ENCODE measurements at regions not wholly inside any gene's neighbourhood (a gene's known extent, or its start where the extent isn't known, plus 50 kb on each side); places are given as distances from the start of the nearest gene placed in this dataset.

DNA sequence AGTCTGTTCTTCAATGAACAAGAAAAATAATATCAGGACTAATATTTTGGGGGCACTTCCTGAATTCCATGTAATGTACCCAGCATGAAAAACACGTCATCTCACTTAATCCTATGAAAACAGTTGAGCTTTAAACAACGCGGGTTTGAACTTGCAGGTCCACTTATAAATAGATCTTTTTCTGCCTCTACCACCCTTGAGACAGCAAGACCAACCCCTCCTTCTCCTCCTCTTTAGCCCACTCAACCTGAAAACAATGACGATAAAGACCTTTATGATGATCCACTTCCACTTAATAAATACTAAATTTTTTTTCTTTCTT, 203.9 kb upstream of the KRR1 start:
- no peaks in the 10 kb centered on the region for H3K9me3 ChIP-seq (ENCODE audit: control insufficient read depth in 3 of 3, low read length in 3 of 3)
- H3K4me1 ChIP-seq (ENCODE audit: control insufficient read depth in 3 of 3, insufficient read depth in 3 of 3, low read length in 3 of 3), result peaks cover 0 to 2% (median 0%) of the 10 kb centered on the region in 3 donors
- H3K27ac ChIP-seq (ENCODE audit: low read depth, low read length), result no peak overlapping the region
- no peaks in the 10 kb centered on the region for H3K27me3 ChIP-seq (ENCODE audit: control insufficient read depth in 3 of 3, insufficient read depth in 3 of 3, low read length in 3 of 3)
- no peaks in the 10 kb centered on the region for H3K36me3 ChIP-seq (ENCODE audit: control insufficient read depth in 3 of 3, insufficient read depth in 3 of 3, low read length in 3 of 3)
- no peak overlapping the region for H3K4me3 ChIP-seq (ENCODE audit: low read length in 3 of 3)
- no peak overlapping the region for H3K9ac ChIP-seq (ENCODE audit: low read depth in 1 of 3, low read length in 3 of 3)

DNA sequence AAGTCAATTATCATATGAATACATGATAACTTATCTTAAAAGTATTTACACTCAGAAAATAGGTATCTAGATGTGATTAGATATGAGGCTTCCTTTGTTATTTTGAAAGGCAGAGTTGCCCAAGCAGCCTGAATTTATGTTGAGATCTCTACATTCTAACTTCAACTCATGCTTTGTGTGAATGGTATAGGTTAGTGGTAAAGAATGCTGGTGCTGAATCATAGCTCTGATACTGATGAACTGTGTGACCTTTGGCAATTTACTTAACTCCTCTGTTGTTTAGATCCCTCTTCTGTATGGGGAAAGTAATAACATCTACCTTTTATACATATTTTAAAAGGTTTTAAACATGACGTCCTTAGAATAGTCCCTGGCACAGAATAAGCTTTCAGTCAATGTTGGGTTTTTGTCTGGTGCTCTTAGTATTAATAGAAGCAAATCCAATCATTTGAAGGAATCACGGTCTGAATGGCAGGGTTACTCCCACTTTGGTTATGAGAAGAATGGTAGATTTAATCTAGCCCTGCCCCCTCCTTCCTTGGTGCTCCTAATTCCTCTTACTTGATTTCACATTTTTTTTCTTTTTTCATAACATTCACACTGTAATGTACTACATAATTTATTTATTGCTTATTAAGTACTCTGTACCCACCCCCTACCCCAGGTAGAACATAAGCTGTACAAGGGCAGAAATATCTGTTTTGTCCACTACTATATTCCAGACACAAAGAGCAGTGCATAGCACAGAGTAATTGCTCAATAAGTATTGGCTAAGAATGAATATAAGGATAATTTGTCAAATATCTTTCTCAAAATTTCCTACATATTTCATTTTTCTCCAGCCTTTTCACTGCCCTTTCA, 203.3 kb upstream of the KRR1 start:
- H3K27me3 ChIP-seq (ENCODE audit: control insufficient read depth in 3 of 3, insufficient read depth in 3 of 3, low read length in 3 of 3), result no peaks in the 10 kb centered on the region
- H3K4me3 ChIP-seq (ENCODE audit: low read length in 3 of 3), result no peak overlapping the region
- peaks cover 0 to 2% (median 0%) of the 10 kb centered on the region in 3 donors for H3K4me1 ChIP-seq (ENCODE audit: control insufficient read depth in 3 of 3, insufficient read depth in 3 of 3, low read length in 3 of 3)
- H3K9me3 ChIP-seq (ENCODE audit: control insufficient read depth in 3 of 3, low read length in 3 of 3), result no peaks in the 10 kb centered on the region
- no peak overlapping the region for H3K27ac ChIP-seq (ENCODE audit: low read depth, low read length)
- no peaks in the 10 kb centered on the region for H3K36me3 ChIP-seq (ENCODE audit: control insufficient read depth in 3 of 3, insufficient read depth in 3 of 3, low read length in 3 of 3)
- H3K9ac ChIP-seq (ENCODE audit: low read depth in 1 of 3, low read length in 3 of 3), result no peak overlapping the region

DNA sequence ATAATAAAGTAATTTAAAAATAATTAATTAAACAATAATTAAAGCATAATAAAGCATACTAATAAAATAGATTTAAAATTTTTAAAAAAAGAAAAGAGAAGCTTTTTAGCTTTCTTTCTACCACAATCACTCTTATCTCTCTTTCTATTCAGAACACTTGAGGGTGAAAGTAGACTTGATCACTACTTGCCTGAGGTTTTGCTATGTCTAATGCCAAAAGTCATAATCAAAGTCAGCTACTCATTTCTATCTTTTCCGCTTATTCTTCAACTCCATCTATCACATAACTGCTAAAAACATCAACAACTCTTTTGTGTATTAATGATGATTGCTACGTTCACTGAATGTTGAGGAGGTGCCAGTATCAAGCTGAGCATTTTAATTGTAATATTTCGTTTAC, 202.0 kb upstream of the KRR1 start:
- H3K4me1 ChIP-seq (ENCODE audit: control insufficient read depth in 3 of 3, insufficient read depth in 3 of 3, low read length in 3 of 3), result peaks cover 0 to 7% (median 4%) of the 10 kb centered on the region in 3 donors
- no peaks in the 10 kb centered on the region for H3K9me3 ChIP-seq (ENCODE audit: control insufficient read depth in 3 of 3, low read length in 3 of 3)
- no peaks in the 10 kb centered on the region for H3K27me3 ChIP-seq (ENCODE audit: control insufficient read depth in 3 of 3, insufficient read depth in 3 of 3, low read length in 3 of 3)
- no peak overlapping the region for H3K27ac ChIP-seq (ENCODE audit: low read depth, low read length)
- no peaks in the 10 kb centered on the region for H3K36me3 ChIP-seq (ENCODE audit: control insufficient read depth in 3 of 3, insufficient read depth in 3 of 3, low read length in 3 of 3)
- no peak overlapping the region for H3K9ac ChIP-seq (ENCODE audit: low read depth in 1 of 3, low read length in 3 of 3)
- H3K4me3 ChIP-seq (ENCODE audit: low read length in 3 of 3), result no peak overlapping the region

DNA sequence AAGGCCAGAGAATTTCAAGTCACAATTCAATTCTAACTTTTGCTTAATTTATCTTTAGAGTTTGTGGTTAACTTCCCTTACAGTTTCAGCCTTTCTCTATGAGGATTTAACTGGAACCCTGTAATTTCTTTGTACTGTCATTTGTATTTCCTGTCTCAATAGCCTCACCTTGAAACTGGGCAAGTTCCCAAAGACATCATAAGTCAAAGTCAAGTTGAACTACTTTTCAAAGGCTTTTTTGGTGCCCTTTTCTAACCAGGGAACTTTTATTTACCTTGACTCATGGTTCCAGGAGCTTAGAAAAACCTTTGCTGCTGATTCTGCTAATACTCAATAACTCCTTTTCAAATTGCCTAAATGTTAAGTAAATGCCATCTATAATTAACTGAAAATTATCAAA, 200.8 kb upstream of the KRR1 start:
- Histone ChIP-seq H3K4me1 (ENCODE audit: control insufficient read depth in 3 of 3, insufficient read depth in 3 of 3, low read length in 3 of 3) (peaks cover 0 to 7% (median 4%) of the 10 kb centered on the region in 3 donors), H3K4me3 (ENCODE audit: low read length in 3 of 3) (no peak overlapping the region), H3K27ac (ENCODE audit: low read depth, low read length) (no peak overlapping the region), H3K9ac (ENCODE audit: low read depth in 1 of 3, low read length in 3 of 3) (no peak overlapping the region), H3K9me3 (ENCODE audit: control insufficient read depth in 3 of 3, low read length in 3 of 3) (no peaks in the 10 kb centered on the region), H3K27me3 (ENCODE audit: control insufficient read depth in 3 of 3, insufficient read depth in 3 of 3, low read length in 3 of 3) (no peaks in the 10 kb centered on the region), H3K36me3 (ENCODE audit: control insufficient read depth in 3 of 3, insufficient read depth in 3 of 3, low read length in 3 of 3) (no peaks in the 10 kb centered on the region)

DNA sequence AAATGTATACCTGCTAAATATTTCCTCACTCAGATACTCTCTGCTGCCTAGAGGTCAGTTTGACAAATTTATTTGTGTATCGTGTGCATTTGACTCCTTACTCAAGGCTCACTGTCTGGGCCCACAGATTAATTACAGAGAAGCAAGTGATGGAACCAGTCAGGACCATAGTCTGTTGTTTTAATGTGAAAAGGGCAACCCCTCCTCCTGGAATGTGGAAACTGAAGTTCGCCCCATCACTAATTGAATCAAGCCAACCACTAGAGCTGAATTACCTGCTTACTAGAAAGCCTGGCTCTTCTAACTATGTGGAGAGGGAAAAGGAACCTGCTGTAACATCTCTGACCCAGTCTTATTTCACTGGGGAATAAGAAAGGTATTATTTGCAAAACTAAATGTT, 199.9 kb upstream of the KRR1 start:
- H3K27ac ChIP-seq (ENCODE audit: low read depth, low read length), result no peak overlapping the region
- no peak overlapping the region for H3K9ac ChIP-seq (ENCODE audit: low read depth in 1 of 3, low read length in 3 of 3)
- H3K27me3 ChIP-seq (ENCODE audit: control insufficient read depth in 3 of 3, insufficient read depth in 3 of 3, low read length in 3 of 3), result no peaks in the 10 kb centered on the region
- no peaks in the 10 kb centered on the region for H3K36me3 ChIP-seq (ENCODE audit: control insufficient read depth in 3 of 3, insufficient read depth in 3 of 3, low read length in 3 of 3)
- no peaks in the 10 kb centered on the region for H3K9me3 ChIP-seq (ENCODE audit: control insufficient read depth in 3 of 3, low read length in 3 of 3)
- peaks cover 0 to 9% (median 8%) of the 10 kb centered on the region in 3 donors for H3K4me1 ChIP-seq (ENCODE audit: control insufficient read depth in 3 of 3, insufficient read depth in 3 of 3, low read length in 3 of 3)
- H3K4me3 ChIP-seq (ENCODE audit: low read length in 3 of 3), result no peak overlapping the region

DNA sequence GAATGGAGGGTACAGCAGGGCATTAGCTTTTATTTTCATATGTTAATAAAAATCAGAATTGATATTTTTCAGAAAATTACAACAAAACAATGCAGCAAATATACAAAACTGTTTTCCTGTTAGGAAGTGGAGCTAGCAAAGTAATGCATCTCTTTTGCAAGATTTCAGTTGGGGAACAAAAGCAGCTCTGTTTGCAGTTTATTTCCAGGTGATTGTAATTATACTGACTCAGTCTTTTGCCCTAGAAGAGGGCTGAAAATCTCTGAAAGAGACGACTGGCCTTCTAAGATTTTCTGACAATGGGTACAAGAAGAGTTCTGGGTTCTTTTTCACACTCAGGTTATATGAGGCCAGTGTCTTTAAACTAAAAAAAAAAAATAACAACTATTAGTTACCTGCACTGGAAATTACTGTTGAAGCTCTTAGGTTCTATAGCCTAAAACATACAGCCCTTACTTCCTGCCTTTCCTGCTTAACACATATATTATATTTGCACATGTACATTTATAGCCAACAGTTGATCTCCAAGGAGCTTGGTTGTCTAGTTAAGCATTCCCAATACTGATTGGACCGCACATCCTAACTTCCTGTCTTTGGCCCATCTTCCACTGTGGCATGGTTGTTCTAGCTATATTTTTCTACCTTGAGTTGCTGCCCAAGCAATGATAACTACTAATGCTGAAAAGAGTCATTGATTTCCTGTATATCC, 199.1 kb upstream of the KRR1 start:
- Histone ChIP-seq H3K4me1 (ENCODE audit: control insufficient read depth in 3 of 3, insufficient read depth in 3 of 3, low read length in 3 of 3) (peaks cover 5 to 17% (median 13%) of the 10 kb centered on the region in 3 donors), H3K27me3 (ENCODE audit: control insufficient read depth in 3 of 3, insufficient read depth in 3 of 3, low read length in 3 of 3) (no peaks in the 10 kb centered on the region), H3K4me3 (ENCODE audit: low read length in 3 of 3) (no peak overlapping the region), H3K9me3 (ENCODE audit: control insufficient read depth in 3 of 3, low read length in 3 of 3) (no peaks in the 10 kb centered on the region), H3K9ac (ENCODE audit: low read depth in 1 of 3, low read length in 3 of 3) (no peak overlapping the region), H3K27ac (ENCODE audit: low read depth, low read length) (no peak overlapping the region), H3K36me3 (ENCODE audit: control insufficient read depth in 3 of 3, insufficient read depth in 3 of 3, low read length in 3 of 3) (no peaks in the 10 kb centered on the region)

DNA sequence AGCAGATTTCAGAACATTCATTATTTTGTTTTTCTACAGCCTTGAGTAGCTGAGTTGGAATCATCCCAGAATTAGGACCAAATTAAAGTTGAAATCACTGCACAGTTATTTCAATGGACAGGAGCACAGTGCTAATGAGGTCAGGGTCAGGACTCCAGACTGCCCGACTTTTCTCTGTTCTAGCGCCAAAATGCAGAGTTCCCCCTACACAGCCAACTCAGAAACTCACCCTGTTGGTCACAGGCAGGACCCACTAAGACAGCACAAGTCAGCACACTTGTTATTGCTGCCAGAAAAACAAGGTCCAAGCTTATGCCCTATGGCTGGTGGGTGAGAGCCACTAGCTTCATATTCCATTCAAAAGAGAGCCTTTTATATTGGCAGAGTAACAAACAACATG, 198.1 kb upstream of the KRR1 start:
- Histone ChIP-seq H3K9ac (ENCODE audit: low read depth in 1 of 3, low read length in 3 of 3) (no peak overlapping the region), H3K4me1 (ENCODE audit: control insufficient read depth in 3 of 3, insufficient read depth in 3 of 3, low read length in 3 of 3) (peaks cover 5 to 18% (median 13%) of the 10 kb centered on the region in 3 donors), H3K27ac (ENCODE audit: low read depth, low read length) (no peak overlapping the region), H3K4me3 (ENCODE audit: low read length in 3 of 3) (no peak overlapping the region), H3K9me3 (ENCODE audit: control insufficient read depth in 3 of 3, low read length in 3 of 3) (no peaks in the 10 kb centered on the region), H3K27me3 (ENCODE audit: control insufficient read depth in 3 of 3, insufficient read depth in 3 of 3, low read length in 3 of 3) (no peaks in the 10 kb centered on the region), H3K36me3 (ENCODE audit: control insufficient read depth in 3 of 3, insufficient read depth in 3 of 3, low read length in 3 of 3) (no peaks in the 10 kb centered on the region)

DNA sequence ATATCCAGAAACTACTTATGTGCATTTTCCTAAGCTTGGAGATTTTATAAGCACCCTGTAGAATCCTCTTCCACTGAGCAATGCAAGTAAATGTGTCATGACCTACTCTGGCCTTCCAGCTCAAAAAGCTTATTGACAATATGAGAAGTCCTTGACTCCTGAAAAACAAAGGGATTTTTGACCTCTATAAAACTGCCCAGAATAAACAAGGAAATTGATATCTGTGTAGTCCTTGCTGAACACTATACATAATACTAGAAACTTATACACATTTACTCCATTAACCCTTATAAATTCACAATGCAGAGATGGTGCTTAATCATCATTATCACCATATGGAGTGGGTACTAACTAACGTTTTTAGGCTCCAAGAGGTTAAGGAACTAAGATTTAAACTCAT, 197.4 kb upstream of the KRR1 start:
- Histone ChIP-seq H3K27me3 (ENCODE audit: control insufficient read depth in 3 of 3, insufficient read depth in 3 of 3, low read length in 3 of 3) (no peaks in the 10 kb centered on the region), H3K36me3 (ENCODE audit: control insufficient read depth in 3 of 3, insufficient read depth in 3 of 3, low read length in 3 of 3) (no peaks in the 10 kb centered on the region), H3K4me3 (ENCODE audit: low read length in 3 of 3) (no peak overlapping the region), H3K9ac (ENCODE audit: low read depth in 1 of 3, low read length in 3 of 3) (no peak overlapping the region), H3K9me3 (ENCODE audit: control insufficient read depth in 3 of 3, low read length in 3 of 3) (no peaks in the 10 kb centered on the region), H3K4me1 (ENCODE audit: control insufficient read depth in 3 of 3, insufficient read depth in 3 of 3, low read length in 3 of 3) (peaks cover 5 to 18% (median 13%) of the 10 kb centered on the region in 3 donors), H3K27ac (ENCODE audit: low read depth, low read length) (no peak overlapping the region)

DNA sequence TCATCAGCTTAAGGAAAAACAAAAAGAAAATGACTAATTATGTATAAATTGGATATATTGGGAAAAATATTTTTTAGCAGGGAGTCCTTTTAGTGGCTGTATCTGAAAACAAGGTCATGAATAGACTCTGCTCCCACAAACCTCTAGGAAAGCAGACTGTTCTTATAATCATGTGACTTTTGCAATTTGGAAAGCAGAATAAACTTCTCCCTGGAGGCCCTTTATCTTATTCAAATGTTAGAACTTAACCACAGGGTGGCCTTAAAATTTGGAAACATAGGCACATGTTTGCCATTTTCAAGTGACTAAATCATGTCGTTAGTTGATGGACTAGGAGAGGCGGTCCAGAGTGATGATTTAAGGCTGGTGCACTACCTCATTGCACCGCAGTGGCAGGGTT, 196.6 kb upstream of the KRR1 start:
- Histone ChIP-seq H3K9me3 (ENCODE audit: control insufficient read depth in 3 of 3, low read length in 3 of 3) (no peaks in the 10 kb centered on the region), H3K4me1 (ENCODE audit: control insufficient read depth in 3 of 3, insufficient read depth in 3 of 3, low read length in 3 of 3) (peaks cover 5 to 18% (median 13%) of the 10 kb centered on the region in 3 donors), H3K4me3 (ENCODE audit: low read length in 3 of 3) (no peak overlapping the region), H3K27ac (ENCODE audit: low read depth, low read length) (no peak overlapping the region), H3K27me3 (ENCODE audit: control insufficient read depth in 3 of 3, insufficient read depth in 3 of 3, low read length in 3 of 3) (no peaks in the 10 kb centered on the region), H3K9ac (ENCODE audit: low read depth in 1 of 3, low read length in 3 of 3) (no peak overlapping the region), H3K36me3 (ENCODE audit: control insufficient read depth in 3 of 3, insufficient read depth in 3 of 3, low read length in 3 of 3) (no peaks in the 10 kb centered on the region)
